Femur (tissue), 1 donor: ENCODE measurements at regions not wholly inside any gene's neighbourhood (a gene's known extent, or its start where the extent isn't known, plus 50 kb on each side); places are given as distances from the start of the nearest gene placed in this dataset.
A peak's percentile ranks its signal among the peaks of the same experiment; 100 is the strongest.
"Not testable (repeated sequence)": the region's sequence is repeated elsewhere in the genome, so short reads cannot be mapped to it uniquely, and the experiment has no call there.

ENCODE experiments used
- DNase-seq: peaks from one replicate; pipeline ENCODE4 v3.0.0-alpha.2; 2017

- DNase-seq = no peak
Observed at GRCh38 chr13:46498650-46499049, 54.3 kb upstream of the LRCH1 start.

DNA sequence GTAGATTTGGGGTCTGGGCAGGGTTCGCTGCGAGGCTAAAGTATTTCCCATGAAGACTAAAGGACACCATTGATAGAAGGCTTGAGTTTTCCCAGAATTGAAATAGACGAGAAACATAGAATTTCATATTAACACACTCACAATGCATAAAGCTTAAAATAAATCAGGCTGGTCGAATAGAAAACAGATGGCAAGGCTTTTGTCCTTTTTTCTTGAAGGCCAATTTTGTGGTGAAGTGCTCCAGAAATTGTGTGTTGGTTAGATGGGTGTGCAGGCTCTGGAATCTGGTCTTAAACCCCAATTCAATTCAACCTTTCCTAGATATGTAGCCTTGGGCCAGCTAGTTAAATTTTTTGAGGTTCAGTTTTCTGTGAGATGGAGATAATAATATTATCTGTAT lies 56.9 kb upstream of the LRCH1 start:
- DNase-seq = no peak

GRCh38 chr13:46495651-46496050 lies 57.3 kb upstream of the LRCH1 start:
- no peak for DNase-seq

DNA sequence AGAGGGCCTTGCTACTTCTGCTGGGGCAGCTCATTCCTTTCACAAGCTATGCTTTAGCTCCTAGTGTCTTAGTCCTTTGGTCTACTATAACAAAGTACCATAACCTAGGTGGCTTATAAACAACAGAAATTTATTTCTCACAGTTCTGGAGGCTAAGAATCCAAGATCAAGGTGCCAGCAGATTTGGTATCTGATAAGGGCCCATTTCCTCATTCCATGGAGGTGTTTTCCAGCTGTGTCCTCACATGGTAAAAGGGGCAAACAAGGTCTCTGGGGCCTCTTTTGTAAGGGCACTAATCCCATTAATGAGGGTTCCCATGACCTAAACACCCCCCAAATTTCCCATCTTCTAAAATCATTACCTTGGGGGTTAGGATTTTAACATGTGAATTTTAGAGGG lies 57.9 kb upstream of the LRCH1 start:
- DNase-seq = no peak

GRCh38 chr13:46492946-46493345 lies 60.0 kb upstream of the LRCH1 start:
- DNase-seq = no peak

DNA sequence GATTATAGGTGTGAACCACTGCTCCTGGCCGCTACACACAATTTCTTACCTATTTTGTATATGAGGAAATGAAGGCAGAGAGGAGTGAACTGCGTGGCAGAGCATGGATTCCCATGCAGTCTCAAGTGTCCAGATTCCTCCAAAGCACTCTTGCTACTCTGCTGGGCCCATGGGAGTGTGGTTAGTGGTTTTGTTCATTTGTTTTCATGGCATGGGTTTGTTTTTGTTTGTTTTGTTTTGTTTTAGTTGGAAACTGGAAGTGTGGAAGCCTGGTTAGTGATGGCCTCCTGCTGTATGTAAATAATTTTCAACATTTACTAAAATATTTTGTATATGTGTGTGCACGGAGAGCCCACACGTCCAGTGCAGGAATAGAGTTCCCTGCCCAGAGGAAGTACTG lies 61.3 kb upstream of the LRCH1 start:
- DNase-seq = no peak

GRCh38 chr13:46490713-46491112 lies 62.3 kb upstream of the LRCH1 start:
- DNase-seq = not testable (repeated sequence)

DNA sequence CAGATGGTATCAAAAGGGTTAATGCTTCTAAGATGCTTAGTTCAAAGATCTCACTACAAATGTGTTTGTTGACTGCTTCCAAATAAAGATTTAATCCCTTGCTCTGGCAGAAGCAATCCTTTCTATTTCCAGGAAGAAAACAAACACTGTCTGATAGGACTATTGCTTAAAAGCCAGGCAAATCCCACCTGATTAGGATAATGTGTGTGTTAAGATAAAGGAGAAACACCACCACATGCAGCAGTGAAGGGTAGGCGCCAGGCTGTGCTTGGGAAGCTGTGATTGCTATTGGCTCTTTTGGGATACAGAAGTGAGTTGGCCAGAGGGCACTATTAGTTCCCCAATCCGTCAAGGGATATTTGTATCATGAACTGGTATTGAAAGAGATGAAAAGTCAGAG lies 62.8 kb upstream of the LRCH1 start:
- no peak for DNase-seq

- DNase-seq = peak; percentile 62
Observed at GRCh38 chr13:46489586-46490023, 63.4 kb upstream of the LRCH1 start.

- DNase-seq = no peak
Observed at GRCh38 chr13:46487748-46488147, 65.2 kb upstream of the LRCH1 start.

DNA sequence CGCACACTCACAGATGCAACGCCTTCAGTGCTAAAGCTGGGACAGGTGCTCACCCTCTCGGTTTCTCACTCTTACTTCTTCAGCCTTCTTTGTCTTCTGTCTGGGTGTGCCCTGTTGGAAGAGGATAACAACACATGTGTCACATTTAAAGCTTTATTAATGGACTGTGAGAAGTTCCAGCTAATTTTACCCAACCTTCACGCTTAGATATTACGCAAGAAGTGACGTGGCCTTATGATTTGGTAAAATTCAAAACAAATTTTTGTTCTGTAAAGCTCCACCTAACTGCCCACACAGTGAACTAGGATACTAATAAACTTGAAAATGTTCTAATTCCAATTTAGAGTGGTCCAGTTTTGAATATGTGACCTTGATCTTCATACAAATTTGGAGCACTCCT lies 66.7 kb upstream of the LRCH1 start:
- DNase-seq = no peak

- DNase-seq = no peak
Observed at GRCh38 chr13:46484561-46484960, 68.4 kb upstream of the LRCH1 start.

- DNase-seq = no peak
Observed at GRCh38 chr13:46481166-46481565, 71.8 kb upstream of the LRCH1 start.

- no peak for DNase-seq
Observed at GRCh38 chr13:46480131-46480530, 72.8 kb upstream of the LRCH1 start.

DNA sequence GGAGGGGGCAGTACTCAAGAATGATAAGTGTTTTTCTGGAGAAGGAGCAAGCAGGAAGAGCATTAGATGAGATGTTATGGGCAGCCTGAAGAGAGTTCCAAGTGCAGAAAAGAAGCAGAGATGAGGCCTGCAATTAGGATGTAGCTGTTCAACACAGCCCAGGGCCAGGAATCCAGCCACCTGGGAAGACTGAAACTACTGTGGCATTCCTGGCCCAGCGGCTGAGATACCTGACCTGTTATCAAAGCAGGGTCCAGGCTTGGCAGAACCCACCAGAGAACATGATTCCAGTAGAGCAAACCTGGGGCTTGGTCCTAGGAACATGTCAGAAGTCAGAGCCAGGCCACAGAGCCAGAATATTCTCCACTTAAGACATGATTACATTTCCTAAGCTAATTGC lies 73.3 kb upstream of the LRCH1 start:
- DNase-seq = no peak

DNA sequence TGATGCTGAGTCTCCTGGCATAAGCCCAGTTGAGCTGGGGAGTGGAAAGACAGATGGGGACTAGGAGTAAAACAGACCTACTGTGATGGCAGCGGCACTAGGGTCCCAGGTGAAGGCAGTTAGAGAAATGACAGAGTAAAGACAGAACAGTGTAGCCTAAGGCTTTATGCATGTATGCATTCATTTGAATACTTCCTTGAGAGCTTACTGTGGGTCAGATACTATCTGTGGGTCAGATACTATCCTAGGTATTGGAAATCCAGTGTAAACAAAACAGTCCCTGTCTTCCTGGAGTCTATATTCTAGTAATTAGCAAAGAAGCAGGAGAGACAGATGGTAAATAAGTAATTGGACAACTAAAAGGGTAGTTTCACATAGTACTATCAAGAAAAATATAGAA lies 73.7 kb upstream of the LRCH1 start:
- DNase-seq = no peak

DNA sequence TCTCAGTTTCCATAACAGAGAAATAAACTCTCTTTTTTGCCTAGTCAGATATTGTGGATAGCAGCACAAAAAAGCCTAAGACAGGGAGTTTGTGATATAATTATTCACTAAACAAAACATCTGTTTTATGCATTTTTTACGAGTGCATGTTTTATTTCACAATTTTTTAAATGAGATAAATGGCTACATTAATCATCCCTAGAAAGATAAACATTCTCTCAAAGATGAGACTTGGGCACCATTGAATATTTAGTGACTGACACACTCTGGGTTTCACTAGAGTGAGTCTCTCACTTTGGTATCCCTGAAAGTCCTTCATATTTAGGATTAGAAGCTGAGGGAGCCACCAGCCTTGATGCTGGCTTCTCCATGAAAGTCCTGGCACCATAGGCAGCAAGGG lies 74.3 kb upstream of the LRCH1 start:
- no peak for DNase-seq

- no peak for DNase-seq
Observed at GRCh38 chr13:46476174-46476573, 76.8 kb upstream of the LRCH1 start.

DNA sequence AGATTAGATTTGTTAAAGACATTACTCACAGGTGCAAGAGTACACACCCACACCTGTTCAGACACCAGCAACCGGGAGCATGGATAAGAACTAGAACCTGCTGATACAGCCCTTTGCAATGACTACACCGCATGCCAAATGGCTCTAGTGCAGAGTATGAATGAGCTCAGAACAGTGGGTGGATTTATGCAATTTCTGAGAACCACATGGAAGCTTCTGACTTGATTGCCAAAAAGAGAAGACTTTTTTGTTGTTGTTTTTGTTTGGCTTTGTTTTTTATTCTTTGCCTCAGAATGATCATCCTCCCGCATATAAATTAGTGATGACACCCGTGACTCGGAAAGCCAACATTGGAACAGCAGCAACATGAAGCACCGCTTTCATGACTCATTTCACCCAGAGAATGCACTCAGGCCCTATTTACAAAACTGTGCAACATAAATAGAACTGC lies 77.4 kb upstream of the LRCH1 start:
- DNase-seq = no peak

GRCh38 chr13:46473806-46474205 lies 79.2 kb upstream of the LRCH1 start:
- DNase-seq = no peak

DNA sequence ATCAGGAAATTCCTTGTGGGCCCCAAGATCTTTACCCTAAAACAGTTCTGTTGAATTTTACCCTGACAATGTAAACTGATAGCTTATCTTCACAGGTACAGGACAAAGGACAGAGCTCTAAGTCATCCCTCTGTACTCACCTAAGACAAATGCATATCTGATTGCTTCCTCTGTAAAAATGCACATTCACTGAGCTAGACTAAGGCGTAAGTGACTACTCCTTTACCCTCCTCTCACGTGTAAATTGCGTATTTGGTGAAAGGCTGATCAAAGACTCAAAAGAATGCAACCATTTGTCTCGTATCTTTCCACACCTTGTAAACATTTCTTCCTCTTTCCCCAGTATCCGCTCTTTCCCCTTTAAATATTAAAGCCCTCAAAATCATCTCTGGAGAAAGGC lies 80.6 kb upstream of the LRCH1 start:
- no peak for DNase-seq

- DNase-seq = not testable (repeated sequence)
Observed at GRCh38 chr13:46469699-46470098, 82.6 kb upstream of the RUBCNL start.

DNA sequence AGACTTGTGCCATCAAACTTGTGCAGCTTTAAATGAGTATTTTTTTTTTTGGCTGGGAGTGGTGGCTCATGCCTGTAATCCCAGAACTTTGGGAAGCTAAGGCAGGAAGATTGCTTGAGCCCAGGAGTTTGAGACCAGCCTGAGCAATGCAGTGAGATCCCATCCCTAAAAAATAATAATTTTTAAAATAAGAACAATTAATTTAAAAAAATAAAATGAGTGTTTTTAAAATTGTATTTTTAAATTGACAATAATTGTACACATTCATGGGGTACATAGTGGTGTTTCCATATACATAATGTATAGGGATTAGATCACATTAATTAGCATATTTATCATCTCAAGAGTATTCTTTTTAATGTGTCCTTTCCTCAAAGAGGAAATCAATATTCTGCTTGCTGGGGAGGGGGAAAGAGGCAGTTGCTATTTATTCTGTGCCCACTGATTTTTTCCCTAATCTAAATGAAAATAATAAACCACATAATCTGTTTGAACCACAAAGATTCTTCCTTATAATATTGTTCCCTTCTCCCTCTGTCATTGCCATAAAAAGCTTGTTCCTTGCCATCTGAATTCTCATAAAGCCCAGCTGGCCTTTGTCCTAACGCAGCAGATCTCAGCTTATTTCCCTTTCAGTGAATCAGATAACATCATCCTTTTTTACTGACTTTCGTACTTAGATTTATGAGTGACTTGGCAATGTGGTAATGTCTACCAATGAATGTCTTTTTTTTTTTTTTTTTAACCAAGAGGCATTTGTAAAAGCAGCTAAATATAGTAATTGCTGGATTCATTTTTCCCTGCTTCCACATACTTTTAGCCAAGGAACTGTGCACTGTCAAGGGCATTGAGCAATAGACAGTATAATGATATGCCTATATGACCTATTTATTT lies 81.8 kb upstream of the RUBCNL start:
- DNase-seq = no peak

- not testable (repeated sequence) for DNase-seq
Observed at GRCh38 chr13:46467694-46468093, 80.6 kb upstream of the RUBCNL start.

GRCh38 chr13:46466074-46466473 lies 79.0 kb upstream of the RUBCNL start:
- DNase-seq = not testable (repeated sequence)
